SHP77 treated with DMSO at 0.1 percent for 48 hours (cell line): ENCODE measurements at regions not wholly inside any gene's neighbourhood (a gene's known extent, or its start where the extent isn't known, plus 50 kb on each side); places are given as distances from the start of the nearest gene placed in this dataset.
A peak's percentile ranks its signal among the peaks of the same experiment; 100 is the strongest.

Experiments used
- DNase-seq: peaks from one replicate; lab custom pipeline; 2025; lab: John Stamatoyannopoulos, UW

DNA sequence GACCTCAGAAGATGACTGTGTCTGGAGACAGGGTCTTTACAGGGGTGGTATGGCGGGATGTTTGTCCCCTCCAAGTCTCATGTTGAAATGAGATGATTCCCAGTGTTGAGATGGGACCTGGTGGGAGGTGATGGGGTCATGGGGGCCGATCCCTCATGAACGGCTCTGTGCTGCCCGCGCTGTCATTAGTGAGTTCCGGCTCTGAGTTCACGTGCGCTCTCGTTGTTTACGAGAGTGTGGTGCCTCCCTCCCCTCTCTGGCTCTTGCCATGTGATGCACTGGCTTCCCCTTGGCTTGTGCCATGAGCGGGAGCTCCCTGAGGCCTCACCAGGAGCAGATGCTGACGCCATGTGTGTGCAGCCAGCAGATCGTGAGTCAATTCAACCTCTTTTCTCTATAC lies 830.8 kb downstream of the TBC1D22A start:
- no peak for DNase-seq

DNA sequence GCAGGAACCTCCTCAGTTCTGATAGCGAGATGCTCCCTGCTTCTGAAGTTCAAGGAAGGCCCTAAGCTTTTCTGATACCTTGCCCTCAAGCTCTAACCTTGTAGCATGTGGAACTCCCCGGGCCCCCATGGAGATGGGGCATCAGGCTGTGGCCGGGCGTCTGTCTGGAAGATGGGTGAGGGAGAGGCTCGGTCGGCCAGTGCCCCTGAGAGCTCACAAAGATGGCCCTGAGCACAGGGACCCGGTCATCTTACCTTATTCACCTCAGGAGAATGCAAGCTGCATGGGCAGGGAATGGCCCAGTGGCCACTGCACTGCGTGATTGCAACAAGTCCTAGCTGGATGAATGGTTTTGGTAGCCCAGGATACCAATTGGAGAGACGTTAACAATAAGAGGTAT lies 830.3 kb downstream of the TBC1D22A start:
- no peak for DNase-seq

DNA sequence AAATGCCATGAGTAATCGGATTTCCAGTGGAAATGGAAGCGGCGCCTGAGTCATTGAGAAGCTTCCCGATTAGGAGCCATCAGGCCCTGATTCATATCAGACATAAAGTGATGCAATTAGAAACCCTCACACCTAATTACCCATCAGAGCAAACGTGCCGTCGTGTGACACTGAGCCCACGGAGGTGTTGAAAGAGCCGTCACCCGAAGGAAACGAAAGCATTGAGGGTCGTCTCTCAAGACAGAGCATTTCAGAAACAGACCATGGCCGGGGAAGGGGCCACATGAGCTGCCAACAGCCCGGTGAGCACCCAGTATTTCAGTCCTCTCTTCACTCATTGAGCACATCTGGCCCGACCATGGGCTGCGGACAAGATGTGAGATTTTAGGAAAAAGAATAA lies 829.3 kb downstream of the TBC1D22A start:
- no peak for DNase-seq

DNA sequence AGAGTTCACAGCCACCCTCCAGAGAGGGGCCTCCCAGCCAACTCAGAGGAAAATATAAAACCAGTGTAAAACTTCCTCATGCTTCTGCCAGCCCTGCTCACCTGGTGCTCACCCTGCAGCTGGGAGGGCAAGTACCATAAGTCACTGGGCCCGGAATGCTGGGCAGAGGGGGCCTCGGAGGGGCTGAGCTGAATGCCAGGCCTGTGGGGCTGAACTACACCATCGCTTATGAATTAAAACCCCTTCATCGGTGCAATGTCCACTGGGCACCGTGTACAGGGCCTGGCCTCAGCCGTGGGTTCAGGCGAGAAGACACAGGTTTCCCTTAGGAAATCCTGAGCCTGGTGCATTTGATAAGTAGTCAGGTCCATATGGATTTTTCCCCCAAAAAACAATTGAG lies 828.6 kb downstream of the TBC1D22A start:
- no peak for DNase-seq

DNA sequence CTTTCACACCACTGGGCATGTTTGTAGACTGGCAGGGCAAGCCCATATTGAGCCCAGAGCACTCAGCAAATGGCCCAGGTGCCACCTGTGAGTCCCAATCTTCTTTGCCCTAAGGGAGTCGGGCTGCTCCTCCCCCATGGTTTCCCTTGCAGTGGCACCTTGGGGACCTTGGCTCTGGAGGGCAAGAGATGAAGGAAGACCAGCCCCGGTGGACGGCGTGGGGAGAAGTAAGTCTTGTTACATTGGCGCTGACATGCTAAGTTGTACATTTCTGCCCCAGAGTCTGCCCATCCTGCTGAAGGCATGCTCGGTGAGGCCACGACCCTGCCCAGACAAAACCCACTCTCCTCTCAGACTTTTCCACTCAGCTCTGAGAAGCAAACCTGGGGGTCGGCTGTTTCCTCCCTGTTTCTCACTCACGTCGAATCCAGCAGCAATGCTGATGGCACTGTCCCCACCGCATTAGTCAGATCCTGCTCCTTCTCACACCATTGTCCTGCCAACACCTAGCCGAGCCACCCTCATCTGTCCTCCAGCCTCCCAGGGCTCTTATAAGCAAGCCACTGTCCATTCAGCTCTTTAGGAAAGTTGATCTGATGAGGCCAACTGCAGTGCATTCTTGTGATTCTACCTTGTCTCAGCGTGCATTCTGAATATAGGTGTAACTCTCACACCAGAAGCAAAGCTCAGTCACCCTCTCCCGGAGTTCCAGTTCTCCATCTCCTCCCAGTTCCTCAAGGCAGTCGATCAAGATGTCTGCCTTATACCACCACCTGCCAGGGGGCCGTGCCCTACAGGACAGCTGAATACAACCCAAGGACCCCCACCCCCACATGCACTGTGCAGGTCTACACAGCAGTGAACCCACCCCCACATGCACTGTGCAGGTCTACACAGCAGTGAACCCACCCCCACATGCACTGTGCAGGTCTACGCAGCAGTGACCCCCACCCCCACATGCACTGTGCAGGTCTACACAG lies 827.1 kb downstream of the TBC1D22A start:
- no peak for DNase-seq

DNA sequence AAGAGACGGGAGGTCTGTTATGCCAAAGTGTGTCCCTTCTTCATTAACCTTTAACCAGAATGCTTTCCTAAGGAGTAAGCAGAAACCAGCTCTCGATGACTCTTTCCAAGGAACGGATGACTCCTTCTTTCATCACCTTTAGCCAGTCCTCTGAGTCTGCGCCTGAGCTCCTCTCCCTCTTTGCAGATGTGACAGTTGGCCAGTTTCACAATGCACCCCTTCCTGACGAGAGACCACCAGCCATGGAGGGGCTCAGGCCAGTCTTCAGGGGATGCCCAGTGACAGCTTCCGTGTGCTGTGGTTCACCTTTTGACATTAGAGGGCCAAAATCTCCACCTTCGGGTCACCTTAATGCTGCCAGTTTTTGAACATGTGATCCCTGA lies 826.1 kb downstream of the TBC1D22A start:
- DNase-seq: no peak

DNA sequence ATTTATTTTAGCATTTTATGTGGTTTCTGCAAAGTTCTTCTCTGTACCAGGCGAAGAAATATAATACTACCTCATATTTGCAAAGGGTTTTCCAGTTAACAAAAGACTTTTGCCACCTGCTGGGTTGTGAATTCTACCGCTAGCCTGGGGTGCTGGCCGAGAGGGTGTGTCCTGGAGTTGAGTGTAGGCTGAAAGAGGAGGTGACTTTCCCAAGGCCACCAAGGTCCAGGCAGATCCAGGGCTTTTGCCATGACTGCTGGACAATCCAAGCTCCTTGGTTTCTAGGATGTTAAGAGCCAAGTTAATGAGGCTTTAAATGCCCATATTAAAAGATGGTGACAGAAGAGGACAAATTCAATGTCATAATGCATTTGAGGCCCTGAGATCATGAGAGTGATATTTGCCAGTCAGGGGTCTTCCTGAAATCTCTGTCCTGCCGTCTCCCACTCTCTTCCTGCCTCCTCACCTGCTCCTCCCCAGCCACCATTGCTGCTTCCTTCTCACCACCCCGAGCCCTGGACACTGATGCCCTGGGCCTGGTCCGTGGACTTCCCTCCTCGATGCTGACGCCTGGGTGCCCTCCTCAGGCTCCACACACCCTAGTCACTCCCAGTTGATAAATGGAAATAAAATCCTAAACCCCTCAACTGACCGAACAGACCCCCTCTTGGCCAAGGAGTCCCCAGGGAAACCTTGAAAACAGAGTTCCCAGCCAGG lies 825.6 kb downstream of the TBC1D22A start:
- no peak for DNase-seq

DNA sequence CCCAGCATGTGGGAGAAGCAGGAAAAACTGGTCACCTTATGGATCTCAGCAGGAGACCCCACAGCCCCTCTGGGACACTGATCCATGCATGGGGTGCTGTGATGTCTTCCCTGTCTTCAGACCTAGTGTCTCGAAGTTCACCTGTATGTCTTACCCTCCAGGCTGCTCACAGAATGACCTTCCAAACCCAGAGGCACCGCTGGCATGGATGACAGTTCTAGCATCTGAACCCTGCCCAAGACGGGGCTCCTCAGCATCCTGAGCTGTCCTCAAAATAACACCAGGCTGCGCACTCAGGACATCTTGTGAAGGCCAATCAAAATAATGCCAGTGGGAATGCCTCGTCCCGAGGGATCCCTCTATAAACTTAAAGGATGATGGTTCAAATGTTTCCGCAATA lies 824.9 kb downstream of the TBC1D22A start:
- DNase-seq: no peak

DNA sequence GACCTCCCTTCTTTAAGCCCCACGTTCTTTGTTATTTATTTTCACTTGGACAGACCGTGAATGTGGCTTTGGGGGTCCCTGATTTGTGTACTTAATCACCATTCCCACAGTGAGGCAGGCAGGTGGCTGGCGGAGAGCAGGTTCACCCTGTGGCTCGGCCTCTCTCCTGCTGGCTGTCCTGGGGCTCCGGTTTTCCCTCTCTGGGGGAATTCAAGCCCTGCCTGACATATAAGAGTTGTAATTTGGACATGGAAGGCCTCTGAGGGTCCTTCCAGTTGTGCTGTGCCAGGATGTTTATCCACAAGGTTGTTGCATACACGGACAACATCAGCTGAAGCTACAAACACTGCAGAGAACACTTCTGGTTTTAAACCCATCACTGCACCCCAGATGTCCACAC lies 824.5 kb downstream of the TBC1D22A start:
- DNase-seq: no peak

DNA sequence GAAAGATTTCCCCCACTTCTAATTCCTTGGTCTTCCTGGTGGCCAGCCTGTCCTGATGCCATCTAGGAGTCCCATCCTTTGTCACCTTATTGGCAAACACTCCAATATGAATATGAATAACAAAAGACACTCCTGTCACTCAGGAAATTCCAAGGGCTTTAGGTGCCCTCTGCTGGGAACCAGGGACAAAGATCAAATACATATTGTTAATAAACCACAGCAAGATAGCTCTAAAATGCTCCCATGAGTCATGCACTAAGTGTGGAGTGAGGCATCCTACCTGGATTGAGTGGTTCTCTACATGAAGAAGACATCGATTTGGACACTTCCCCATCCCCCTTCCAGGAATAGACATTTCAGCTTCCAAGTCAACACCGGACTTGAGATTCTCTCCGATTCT lies 823.6 kb downstream of the TBC1D22A start:
- peak; percentile 27 for DNase-seq

DNA sequence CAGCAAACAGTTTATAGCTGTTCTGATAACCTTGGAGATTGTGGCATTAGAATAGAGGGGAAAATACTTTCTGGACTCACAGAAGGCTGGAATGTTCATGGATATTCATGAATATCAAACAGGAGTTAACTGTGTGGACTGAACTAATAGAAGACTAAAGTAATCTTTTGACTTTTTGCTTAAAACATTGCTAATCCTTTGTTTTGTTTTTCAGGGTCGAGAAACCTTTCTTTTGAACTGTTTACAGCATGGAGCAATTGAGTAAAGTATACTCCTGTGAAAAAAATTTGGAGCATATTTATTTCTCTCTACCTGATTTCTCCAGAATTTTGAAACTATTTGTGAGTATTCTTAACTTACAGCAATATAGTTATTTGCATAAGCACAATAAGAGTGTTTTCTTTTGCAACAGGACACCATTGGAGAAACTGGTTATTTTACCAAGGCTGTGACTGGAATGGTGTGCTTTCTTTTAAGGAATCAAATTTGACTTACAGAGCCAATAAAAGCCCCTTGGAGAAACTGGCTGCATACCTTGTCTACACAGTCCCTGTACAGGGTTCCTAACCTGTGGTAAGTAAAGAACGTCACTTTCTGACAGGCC lies 821.6 kb downstream of the TBC1D22A start:
- DNase-seq: no peak

DNA sequence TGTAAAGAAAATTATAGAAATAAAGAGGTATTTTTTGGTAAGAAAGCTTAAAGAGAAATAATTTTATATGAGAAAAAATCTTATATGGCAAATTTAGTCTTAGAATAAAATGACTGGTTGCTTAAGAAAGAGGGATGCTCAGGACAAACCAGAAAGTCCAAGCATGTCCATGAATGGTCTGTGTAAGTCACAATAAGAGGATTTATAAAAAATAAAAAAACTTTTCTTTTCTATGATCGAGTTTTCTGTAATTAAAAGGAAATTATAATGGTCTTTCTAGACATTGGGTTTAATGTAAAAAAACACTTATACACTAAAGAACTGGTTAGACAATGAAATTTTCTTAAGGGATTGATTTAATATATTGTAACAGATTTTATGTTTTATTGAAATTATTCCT lies 819.6 kb downstream of the TBC1D22A start:
- DNase-seq: no peak

DNA sequence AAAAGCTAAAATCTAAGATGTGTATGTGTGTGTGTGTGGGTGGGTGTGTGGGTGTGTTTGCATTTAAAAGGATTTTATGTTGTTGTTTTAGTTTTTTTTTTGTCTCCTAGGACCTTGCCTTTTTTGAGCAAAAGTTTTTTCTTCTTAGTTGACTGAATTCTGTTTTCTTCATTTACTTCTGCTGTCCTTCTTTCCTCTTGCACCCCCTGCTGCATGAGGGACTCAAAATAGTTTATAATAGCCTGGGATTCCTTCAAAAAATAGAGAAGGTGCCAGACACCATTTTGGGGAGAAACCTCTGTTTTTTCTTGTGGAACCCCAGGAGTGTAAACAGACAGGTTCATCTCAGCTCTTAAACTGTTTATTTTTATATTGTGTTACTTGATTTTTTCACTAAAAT lies 817.7 kb downstream of the TBC1D22A start:
- DNase-seq: no peak

DNA sequence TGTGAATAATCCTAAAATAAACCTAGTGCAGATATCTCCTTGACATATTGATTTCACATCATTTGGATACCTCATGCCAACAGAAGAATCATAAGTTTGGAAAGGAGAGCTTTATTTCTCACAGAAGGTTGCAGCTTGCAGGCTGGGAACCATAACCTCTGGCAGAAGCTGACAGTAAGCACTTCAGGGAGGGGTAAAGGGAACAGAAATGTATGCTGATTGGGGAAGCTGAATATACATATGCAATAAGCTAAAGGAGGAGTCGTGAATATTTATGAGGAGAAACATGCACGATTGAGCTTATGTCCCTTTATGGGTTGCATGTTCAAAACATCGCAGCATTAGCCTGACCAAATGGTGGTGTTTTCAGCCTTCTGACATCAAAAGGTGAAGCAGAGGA lies 814.5 kb downstream of the TBC1D22A start:
- DNase-seq: no peak

DNA sequence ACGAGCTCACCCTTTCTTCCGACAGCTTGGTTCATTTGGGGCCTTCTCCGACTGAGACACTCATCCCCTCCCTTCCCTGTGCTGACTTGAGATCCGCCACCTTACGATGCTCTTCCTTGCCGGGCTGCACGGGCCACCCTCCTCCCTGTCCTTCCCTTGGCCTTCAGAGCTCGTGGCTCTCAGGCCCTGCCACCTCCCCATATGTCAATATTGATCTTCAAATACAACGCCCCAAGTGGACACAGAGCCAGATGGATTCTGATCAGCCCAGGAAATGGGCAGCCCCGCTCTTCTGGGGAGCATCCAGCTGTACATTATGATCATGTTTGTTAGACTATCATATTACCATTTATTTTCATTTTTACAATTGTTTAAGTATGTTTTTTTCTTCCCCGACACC lies 812.8 kb downstream of the TBC1D22A start:
- DNase-seq: peak; percentile 21

DNA sequence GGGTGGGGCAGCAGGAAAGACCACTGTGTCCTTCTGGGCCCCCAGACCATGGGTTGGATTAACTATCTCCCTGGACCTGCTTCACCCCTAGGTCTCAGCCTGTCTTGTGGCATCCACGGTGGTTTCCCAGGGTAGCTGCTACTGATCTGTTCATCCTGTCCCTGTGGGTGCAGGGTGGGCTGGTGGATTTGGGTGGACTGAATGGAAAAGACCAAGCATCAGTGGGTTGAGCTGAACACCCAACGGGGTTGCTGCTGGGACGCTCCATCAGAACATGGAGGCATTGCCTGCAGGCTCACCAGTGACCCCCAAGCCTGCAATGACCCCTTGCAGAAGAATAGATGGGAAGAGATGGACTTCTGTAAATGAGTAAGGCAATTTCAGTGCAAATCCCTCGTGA lies 812.1 kb downstream of the TBC1D22A start:
- no peak for DNase-seq

DNA sequence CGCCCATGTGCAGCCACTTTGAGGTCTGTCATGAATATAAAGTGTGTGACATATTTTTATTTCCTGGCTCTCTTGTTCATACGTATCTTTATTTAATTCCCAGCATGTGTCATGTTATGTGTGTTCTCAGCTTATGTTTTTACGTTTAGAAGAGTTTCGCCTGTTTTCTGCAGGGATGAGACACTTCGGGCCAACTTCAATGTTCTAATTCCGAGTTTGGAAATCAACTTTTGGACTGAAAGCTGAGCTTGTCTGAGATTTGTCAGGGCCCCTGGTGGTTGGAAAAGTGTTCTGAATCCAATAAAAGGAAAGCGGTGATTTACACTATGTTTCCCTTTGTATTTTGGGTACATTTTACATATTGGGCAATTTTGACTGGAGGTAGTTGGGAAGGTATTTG lies 810.7 kb downstream of the TBC1D22A start:
- no peak for DNase-seq

DNA sequence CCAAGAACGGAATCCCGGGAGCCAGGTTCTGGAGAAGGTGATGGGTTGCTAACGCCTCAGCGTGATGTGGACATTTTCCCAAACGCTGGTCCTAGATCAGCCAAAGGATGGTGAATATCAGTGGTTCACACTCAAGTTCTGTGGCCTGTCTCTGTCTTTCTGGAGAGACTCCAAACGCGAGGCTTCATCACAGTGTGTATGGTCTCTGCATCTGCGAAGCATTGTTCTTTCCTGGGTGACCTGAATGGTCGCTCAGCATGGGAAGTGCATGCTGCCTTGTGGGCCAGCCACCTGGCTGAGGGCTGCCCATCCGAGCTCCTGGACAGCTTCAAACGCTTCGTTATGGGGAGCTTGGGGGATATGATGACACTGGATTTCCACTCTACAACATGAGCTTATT lies 810.0 kb downstream of the TBC1D22A start:
- DNase-seq: no peak

DNA sequence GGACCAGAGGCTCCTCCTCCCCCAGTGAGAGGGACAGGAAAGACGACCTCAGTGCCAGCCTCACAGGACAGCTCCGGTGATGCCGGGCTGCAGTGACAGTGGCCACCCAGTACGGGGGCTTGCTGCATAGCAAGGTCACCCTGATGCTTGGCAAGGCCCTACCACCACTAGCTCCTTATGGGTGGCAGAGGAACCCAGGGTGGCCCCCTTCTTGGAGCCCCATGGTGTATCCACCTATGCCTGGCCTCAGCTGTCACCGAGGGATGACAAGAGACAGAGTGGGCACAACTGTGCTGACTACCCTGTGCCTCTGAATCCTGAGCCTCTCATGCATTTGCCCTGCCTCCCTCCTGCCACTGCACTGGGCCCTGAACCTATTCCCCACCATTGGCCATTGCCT lies 809.2 kb downstream of the TBC1D22A start:
- DNase-seq: no peak

DNA sequence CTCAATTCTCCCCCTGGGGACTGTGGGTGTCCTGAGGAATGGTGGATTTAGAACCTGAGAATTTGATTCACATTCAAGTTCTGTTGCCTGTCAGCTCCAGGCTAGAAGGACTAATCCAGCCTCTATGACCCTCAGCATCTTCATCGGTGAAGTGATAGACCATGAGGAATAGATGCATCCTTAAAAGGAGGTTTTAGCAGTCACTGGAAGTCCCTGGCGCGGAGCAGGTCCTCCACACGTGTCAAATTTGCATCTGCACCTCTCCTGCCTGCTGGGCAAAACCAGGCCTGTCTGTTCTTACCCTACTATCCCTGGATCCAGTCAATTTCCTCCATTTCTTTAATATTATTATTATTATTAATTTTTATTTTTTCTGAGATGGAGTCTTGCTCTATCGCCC lies 808.4 kb downstream of the TBC1D22A start:
- DNase-seq: no peak

DNA sequence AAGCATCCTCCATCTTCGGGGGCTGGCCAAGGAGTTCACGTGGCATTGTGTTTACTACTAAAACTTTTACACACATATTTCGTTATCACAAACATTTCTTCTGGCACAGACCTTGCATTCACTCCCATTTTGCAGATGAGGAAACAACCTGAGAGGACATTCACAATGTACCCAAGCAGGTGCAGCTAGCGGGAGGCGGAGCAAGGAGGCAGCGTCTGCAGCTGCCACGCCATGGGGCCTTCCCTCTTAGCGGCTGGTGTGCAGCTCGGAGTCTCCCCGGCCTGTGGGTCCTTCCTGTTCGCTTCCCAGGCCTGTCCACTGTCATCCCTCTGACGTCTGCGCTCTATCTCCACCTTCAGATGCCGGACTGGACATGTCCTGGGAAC lies 807.8 kb downstream of the TBC1D22A start:
- DNase-seq: no peak

DNA sequence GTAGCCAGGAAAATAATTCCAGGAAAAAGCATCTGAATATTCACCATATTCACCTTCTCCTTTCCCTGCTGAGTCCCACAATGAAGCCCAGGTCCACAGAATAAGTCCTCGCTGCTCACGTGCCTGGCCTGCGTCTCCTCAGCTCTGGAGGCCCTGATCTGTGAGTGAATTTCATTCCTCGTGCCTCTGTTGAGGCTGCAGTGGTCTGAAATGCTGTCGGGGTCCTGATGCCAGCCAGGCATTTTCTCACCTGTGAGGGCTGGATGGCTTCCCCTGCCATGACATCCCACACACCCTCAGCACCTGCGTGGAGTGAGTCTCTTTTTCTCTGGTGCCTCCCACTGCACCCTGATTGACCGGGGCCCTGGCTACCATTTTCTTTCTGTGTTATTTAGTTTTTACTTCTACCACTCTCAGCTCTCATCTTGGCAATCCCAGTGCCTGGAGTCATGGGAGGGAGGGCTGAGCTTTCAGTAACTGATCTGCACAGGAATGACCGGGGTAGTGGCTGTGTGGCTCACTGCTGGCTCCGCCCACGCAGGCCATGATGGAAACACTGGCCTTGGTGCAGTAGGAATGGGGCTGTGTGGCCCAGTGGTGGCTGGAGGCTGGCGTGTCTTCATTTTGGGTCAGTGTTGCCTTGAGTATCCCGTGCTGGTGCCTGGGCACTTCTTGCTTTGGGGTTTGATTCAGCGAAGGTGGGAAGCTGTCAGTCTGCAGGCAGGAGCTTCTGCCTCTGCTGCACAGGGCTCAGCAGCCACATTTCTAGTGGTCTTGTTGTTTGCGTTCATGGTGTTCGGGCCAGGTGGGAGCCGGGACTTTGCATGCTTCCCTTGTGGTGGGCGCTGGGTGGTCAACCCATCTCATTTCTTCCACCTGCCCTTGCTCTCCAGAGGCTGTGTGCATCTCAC lies 807.2 kb downstream of the TBC1D22A start:
- no peak for DNase-seq
